Subcutaneous abdominal adipose tissue (tissue), 5 donors: ENCODE measurements at regions not wholly inside any gene's neighbourhood (a gene's known extent, or its start where the extent isn't known, plus 50 kb on each side); places are given as distances from the start of the nearest gene placed in this dataset.

ENCODE experiments used
- H3K27ac ChIP-seq: one replicate; pipeline ENCODE4 v1.7.0; 2013; ENCODE audit warnings: low read depth, mild to moderate bottlenecking, inconsistent platforms, low read length, moderate library complexity
- H3K27me3 ChIP-seq, 5 donors: one replicate each; pipeline ENCODE4 v1.7.0; 2013; ENCODE audit warnings: low read length in 5 of 5, inconsistent platforms in 1 of 5; ENCODE audit not compliant: control insufficient read depth in 5 of 5, insufficient read depth in 4 of 5
- H3K36me3 ChIP-seq, 5 donors: one replicate each; pipeline ENCODE4 v1.7.0; 2013; ENCODE audit warnings: low read length in 5 of 5; ENCODE audit not compliant: control insufficient read depth in 5 of 5, insufficient read depth in 5 of 5
- H3K4me1 ChIP-seq, 5 donors: one replicate each; pipeline ENCODE4 v1.7.0; 2013; ENCODE audit warnings: low read length in 5 of 5, mild to moderate bottlenecking in 3 of 5, moderate library complexity in 1 of 5; ENCODE audit not compliant: control insufficient read depth in 5 of 5, insufficient read depth in 5 of 5
- H3K4me3 ChIP-seq, 5 donors: one replicate each; pipeline ENCODE4 v1.7.0; 2013; ENCODE audit warnings: low read length in 5 of 5, low read depth in 1 of 5
- H3K9ac ChIP-seq, 5 donors: one replicate each; pipeline ENCODE4 v1.7.0; 2013; ENCODE audit warnings: low read length in 5 of 5, mild to moderate bottlenecking in 4 of 5, moderate library complexity in 3 of 5
- H3K9me3 ChIP-seq, 5 donors: one replicate each; pipeline ENCODE4 v1.7.0; 2013; ENCODE audit warnings: low read length in 5 of 5; ENCODE audit not compliant: control insufficient read depth in 5 of 5
- donor health status: healthy.
- donor health status: healthy.
- donor health status: healthy.
- donor health status: healthy.
- donor health status: healthy.

DNA sequence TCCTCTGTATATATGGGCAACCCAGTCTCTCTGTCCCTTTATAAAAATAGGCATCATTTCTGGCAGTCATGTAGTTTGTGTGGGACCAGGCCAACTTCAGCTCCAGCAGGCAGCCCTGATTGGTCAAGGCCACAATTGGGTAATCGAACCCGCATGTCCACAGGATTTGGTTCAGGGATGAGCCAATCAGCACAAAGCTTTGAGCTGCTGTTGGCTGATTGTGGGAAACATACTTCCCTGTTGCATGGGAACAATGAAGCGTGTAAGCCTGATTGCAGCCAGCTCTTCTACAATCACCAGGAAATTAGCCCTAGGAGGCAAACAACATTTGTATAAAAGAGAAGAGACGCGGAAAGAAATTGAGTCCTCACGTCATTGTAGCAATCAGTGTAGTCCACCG is 328.6 kb downstream of the PCNX1 start:
- peaks cover 0 to 2% (median 0%) of the 10 kb centered on the region in 5 donors for H3K27me3 ChIP-seq
- H3K36me3 ChIP-seq: no peaks in the 10 kb centered on the region
- peak overlapping the region in 3 of 5 donors; percentile 19 to 31 (median 25) for H3K4me3 ChIP-seq
- no peak overlapping the region for H3K27ac ChIP-seq
- no peak overlapping the region for H3K9ac ChIP-seq
- peaks cover 2 to 12% (median 7%) of the 10 kb centered on the region in 5 donors for H3K4me1 ChIP-seq
- no peaks in the 10 kb centered on the region for H3K9me3 ChIP-seq

DNA sequence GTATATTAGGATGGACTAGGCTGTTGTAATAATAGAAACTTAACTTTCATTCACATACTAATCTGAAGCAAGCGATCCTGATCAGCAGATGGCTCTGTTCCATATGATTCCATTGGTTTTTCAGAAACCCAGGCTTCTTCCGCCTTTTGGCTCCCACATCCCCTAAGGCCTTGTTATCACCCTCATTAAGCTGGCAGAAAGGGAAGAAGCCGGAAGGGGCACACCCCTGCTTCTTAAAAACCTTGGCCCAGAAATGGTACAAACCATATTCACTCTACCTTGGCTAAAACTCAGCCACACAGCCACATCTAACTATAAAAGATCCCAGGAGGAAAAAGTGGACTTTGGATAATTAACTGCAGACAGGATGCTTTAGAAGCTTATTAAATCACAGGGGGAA is 329.2 kb downstream of the PCNX1 start:
- Histone ChIP-seq H3K27ac (no peak overlapping the region), H3K4me3 (peak overlapping the region in 1 of 5 donors; percentile 31), H3K36me3 (no peaks in the 10 kb centered on the region)

DNA sequence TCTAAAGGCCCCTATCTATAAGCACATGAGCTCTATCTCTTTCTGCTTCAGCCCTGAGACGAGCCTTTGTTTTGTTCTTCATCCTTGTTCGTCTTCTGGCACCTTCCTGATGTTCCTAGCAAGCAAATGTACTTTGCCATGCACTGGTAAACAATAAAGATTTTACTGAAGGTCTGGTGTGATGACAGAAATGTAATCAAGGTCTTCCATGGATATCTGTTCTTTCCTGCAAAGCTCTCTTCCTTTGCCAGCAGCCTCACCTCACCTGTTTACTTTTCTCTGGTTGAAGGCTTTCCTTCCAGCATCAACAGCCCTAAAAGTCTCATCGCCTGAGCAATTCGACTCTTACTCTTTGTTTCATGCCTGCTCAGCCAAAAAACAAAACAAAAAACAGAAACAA is 330.3 kb downstream of the PCNX1 start:
- Histone ChIP-seq H3K4me3 (no peak overlapping the region), H3K9ac (no peak overlapping the region), H3K36me3 (no peaks in the 10 kb centered on the region), H3K27me3 (no peaks in the 10 kb centered on the region), H3K4me1 (peaks cover 2 to 12% (median 7%) of the 10 kb centered on the region in 5 donors), H3K9me3 (no peaks in the 10 kb centered on the region), H3K27ac (no peak overlapping the region)

More for the DNA sequence above, 329.2 kb downstream of the PCNX1 start:
- Histone ChIP-seq H3K9ac (no peak overlapping the region), H3K4me1 (peaks cover 2 to 12% (median 7%) of the 10 kb centered on the region in 5 donors), H3K9me3 (no peaks in the 10 kb centered on the region), H3K27me3 (peaks cover 0 to 2% (median 0%) of the 10 kb centered on the region in 5 donors)

DNA sequence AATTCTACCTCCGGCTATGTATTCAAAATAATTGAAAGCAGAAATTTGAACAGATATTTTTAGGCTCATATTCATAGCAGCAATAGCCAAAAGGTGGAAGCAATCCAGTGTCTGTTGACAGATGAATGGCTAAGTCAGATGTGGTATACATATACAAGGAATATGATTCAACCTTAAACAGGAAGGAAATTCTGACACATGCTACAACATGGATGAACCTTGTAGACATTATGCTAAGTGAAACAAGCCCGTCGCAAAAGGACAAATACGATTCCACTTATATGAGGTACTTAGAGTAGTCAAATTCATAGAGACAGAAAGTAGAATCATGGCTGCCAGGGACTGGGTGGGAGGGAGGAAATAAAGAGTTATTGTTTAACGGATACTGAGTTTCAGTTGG is 331.6 kb downstream of the PCNX1 start:
- Histone ChIP-seq H3K27me3 (no peaks in the 10 kb centered on the region), H3K4me3 (no peak overlapping the region), H3K27ac (no peak overlapping the region), H3K36me3 (no peaks in the 10 kb centered on the region), H3K9me3 (no peaks in the 10 kb centered on the region), H3K9ac (no peak overlapping the region), H3K4me1 (peaks cover 2 to 12% (median 7%) of the 10 kb centered on the region in 5 donors)

DNA sequence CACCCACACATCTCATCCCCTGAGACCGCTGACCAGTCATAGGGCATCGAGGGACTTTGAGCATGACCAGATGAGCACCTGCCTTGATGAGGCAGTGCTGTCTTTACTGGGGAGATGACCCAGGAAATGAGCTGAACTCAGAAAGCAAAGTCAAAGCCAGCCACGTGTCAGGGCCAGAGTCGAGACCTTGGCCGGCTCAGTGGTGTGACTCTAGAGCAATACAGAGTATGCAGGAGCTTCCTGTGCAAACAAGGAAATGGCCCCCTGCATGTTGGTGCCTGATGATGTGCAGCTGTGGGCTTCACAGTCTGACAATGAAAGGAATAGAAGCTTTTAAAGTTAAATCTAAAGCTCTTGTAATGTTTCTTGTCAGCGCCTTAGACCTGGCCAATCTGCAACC is 332.9 kb downstream of the PCNX1 start:
- Histone ChIP-seq H3K9ac (no peak overlapping the region), H3K9me3 (no peaks in the 10 kb centered on the region), H3K4me3 (no peak overlapping the region), H3K4me1 (peaks cover 2 to 12% (median 7%) of the 10 kb centered on the region in 5 donors), H3K36me3 (no peaks in the 10 kb centered on the region), H3K27ac (no peak overlapping the region), H3K27me3 (no peaks in the 10 kb centered on the region)

DNA sequence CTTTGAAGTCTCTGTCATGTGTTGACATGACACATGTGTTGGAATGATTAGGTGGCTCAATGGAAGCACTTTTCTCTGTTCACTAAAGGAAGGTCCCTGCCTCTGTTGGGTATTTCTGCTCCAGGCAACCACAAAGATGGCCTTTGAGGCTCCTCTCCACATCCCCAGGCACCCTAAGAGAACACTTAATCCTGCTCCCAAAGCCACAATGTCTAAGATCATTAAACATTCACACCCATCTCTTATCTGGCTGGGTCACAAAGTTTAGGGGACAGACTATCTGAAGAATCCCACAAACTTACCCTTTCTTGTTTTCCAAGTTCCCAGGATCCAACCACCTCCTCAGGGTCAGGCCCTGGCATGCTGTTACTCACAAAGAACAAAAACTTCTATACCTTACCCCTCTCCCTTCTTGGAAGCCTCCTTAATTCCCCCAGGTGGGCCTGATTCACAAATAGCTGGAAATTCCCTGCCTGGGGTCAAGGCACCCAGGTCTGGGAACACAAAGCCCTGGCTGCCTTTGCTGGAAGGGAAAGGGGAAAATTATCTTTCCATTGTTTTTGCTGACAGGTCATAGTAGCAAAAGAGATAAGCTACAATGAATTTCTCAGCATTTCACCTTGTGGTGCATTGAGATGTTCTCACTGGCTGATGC is 333.7 kb downstream of the PCNX1 start:
- H3K9ac ChIP-seq: no peak overlapping the region
- H3K9me3 ChIP-seq: no peaks in the 10 kb centered on the region
- H3K27me3 ChIP-seq: no peaks in the 10 kb centered on the region
- H3K4me3 ChIP-seq: no peak overlapping the region
- H3K36me3 ChIP-seq: no peaks in the 10 kb centered on the region
- peaks cover 0 to 8% (median 4%) of the 10 kb centered on the region in 5 donors for H3K4me1 ChIP-seq
- H3K27ac ChIP-seq: no peak overlapping the region

DNA sequence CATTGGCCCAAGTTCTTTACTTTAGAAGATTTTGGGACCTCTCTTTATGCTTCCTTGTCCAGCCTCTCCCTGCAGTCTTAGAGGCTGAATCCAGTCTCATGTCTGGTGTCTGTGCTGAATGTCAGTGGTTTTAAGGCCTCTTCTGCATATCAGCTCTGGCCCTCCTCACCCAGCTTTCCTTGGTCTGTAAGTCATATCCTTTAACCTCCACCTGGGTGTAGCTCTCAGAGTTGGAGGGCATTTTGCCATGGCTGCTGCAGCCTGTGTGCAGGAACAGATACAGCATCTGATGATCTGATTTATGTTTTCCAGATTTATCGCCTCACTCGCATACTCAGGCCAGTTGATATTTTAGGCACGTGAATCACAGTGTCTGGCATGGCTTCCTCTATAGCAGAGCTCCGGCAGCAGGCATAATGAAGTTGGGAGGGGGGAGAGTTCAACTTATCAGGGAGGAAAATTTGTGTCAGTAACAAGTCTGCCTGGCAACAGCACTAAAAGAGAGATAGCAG is 335.0 kb downstream of the PCNX1 start:
- no peak overlapping the region for H3K27ac ChIP-seq
- no peaks in the 10 kb centered on the region for H3K4me1 ChIP-seq
- H3K27me3 ChIP-seq: no peaks in the 10 kb centered on the region
- no peaks in the 10 kb centered on the region for H3K9me3 ChIP-seq
- H3K9ac ChIP-seq: no peak overlapping the region
- H3K4me3 ChIP-seq: no peak overlapping the region
- no peaks in the 10 kb centered on the region for H3K36me3 ChIP-seq

DNA sequence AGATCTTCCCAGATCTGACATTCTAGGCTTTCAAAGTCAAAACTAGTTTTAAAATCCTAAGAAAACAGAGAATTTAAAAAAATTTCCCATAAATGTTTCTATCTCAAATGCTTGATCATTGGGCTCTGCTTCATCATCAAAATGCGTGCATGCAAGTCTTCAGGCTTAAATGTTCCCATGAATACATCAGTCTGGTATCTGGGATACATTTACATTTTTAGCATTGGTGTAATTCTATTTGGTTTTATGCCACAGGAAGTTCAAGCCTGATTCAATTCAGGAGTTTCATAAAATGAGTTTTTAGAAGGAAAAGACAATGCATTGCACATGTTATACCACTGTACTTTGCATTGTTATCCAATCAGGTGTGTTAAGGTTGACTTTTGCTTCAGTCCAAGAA is 336.4 kb downstream of the PCNX1 start:
- H3K27ac ChIP-seq: no peak overlapping the region
- no peaks in the 10 kb centered on the region for H3K27me3 ChIP-seq
- H3K4me3 ChIP-seq: no peak overlapping the region

DNA sequence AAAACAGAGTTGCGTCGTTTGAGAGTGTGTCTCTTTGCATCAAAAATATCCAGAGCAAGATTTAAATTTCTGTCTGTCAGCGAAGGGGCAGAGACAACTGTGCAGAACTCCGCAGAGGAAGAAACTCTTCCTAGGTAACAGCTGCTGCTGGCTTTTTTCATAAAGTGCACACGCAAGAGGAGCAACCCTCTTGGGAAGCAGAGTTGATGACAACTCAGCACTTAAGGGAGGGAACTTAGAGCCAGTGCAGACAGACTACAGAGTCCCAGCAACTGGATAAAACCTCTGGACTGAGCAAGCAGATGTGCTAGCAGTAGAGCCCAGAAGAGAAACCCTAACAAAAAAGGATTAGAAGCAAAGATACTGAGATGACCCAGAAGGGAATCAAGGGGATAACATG is 337.1 kb downstream of the PCNX1 start:
- no peaks in the 10 kb centered on the region for H3K36me3 ChIP-seq
- no peak overlapping the region for H3K9ac ChIP-seq
- H3K4me3 ChIP-seq: no peak overlapping the region
- H3K4me1 ChIP-seq: no peaks in the 10 kb centered on the region
- no peaks in the 10 kb centered on the region for H3K27me3 ChIP-seq
- H3K27ac ChIP-seq: no peak overlapping the region
- no peaks in the 10 kb centered on the region for H3K9me3 ChIP-seq

More for the DNA sequence above, 336.4 kb downstream of the PCNX1 start:
- no peak overlapping the region for H3K9ac ChIP-seq
- H3K36me3 ChIP-seq: no peaks in the 10 kb centered on the region
- H3K9me3 ChIP-seq: no peaks in the 10 kb centered on the region
- H3K4me1 ChIP-seq: no peaks in the 10 kb centered on the region

DNA sequence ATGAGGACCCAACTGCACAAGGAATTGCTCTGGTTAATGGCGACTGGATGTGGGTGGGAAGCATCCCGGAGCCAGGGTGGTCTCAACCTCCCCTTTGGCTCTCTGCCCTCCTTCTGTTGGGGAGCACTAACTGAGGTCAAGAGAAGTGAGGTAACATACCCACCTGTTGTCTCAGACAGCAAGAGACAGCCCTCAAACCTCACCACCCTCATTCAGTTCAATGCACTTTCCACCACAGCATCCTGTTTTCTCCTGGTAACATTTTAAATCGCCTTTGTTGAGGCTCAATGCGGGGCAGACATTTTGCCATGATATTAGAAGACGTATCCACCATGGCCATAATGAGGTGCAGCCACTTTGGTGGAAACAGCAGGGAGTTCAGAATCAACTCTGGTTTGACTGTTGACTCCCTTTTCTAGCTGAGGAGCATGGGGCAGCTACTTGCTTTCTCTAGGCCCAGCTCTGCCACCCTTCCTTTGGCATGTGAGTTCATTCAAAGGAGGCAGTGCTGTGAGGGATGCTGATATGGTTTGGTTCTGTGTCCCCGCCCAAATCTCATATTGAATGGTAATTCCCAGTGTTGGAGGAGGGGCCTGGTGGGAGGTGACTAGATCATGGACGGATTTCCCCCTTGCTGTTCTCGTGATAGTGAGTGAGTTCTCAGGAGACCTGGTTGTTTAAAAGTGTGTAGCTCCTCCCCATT is 338.6 kb downstream of the PCNX1 start:
- Histone ChIP-seq H3K9me3 (peaks cover 0 to 2% (median 0%) of the 10 kb centered on the region in 5 donors), H3K27ac (no peak overlapping the region), H3K27me3 (no peaks in the 10 kb centered on the region), H3K36me3 (no peaks in the 10 kb centered on the region), H3K4me1 (no peaks in the 10 kb centered on the region), H3K9ac (no peak overlapping the region), H3K4me3 (no peak overlapping the region)
